Stomach (tissue), 4 donors: ENCODE measurements at regions not wholly inside any gene's neighbourhood (a gene's known extent, or its start where the extent isn't known, plus 50 kb on each side); places are given as distances from the start of the nearest gene placed in this dataset.

Experiments used
- EP300 ChIP-seq: sonication (generic); formaldehyde crosslinking; IDR thresholded peaks from one replicate; pipeline ENCODE4 v1.6.1; 2017; ENCODE audit warnings: antibody characterized with exemption
- POLR2A ChIP-seq, 4 donors: fragments of 450-650 bp; IDR thresholded peaks; one replicate each; pipeline ENCODE4 v1.6.1; 2016; ENCODE audit warnings: antibody characterized with exemption in 4 of 4, control low read depth in 2 of 4, mild to moderate bottlenecking in 1 of 4, moderate library complexity in 1 of 4
- POLR2AphosphoS5 ChIP-seq, 3 donors: sonication (generic); formaldehyde crosslinking; IDR thresholded peaks; one replicate each; pipeline ENCODE4 v1.6.1; 2016; ENCODE audit warnings: antibody characterized with exemption in 3 of 3
- TF ChIP-seq, protein P1 (sequence below), 7 experiments: fragments of 450-650 bp in 4 of 7; fragments of 200-600 bp in 3 of 7; sonication (generic) in 3 of 7; IDR thresholded peaks; one replicate each; pipeline ENCODE4 v1.5.1; 2016 to 2019; ENCODE audit warnings: antibody characterized with exemption in 7 of 7, control low read depth in 2 of 7, mild to moderate bottlenecking in 1 of 7

DNA sequence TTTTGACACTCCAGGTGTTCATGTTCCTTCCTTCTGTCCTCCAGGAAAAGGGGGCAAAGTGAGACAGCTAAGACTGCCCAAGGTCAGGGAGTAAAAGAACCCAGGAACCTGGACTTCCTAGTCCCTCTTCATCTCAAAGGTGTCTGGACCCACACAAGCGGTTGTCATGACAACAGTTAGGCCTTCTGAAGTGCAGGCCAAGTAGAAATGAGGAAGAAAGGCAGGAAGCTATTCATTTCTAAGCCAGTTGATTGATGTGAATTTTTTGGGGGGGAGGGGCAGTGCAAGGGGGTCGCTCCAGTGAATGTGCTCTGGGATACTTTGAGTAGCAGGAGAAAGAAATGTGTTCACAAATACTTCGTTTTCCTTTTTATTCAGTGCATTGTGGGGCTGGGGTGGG, 114.3 kb downstream of the NAV1 start:
- no peak for TF ChIP-seq POLR2AphosphoS5 (IDR thresholded peaks at IDR 0.05)
- TF ChIP-seq, protein P1, sequence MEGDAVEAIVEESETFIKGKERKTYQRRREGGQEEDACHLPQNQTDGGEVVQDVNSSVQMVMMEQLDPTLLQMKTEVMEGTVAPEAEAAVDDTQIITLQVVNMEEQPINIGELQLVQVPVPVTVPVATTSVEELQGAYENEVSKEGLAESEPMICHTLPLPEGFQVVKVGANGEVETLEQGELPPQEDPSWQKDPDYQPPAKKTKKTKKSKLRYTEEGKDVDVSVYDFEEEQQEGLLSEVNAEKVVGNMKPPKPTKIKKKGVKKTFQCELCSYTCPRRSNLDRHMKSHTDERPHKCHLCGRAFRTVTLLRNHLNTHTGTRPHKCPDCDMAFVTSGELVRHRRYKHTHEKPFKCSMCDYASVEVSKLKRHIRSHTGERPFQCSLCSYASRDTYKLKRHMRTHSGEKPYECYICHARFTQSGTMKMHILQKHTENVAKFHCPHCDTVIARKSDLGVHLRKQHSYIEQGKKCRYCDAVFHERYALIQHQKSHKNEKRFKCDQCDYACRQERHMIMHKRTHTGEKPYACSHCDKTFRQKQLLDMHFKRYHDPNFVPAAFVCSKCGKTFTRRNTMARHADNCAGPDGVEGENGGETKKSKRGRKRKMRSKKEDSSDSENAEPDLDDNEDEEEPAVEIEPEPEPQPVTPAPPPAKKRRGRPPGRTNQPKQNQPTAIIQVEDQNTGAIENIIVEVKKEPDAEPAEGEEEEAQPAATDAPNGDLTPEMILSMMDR (IDR thresholded peaks at IDR 0.05) = no peak
- no peak for TF ChIP-seq POLR2A (IDR thresholded peaks at IDR 0.05)
- TF ChIP-seq EP300 = no peak
